Sigmoid colon (tissue), 3 donors: ENCODE measurements at regions not wholly inside any gene's neighbourhood (a gene's known extent, or its start where the extent isn't known, plus 50 kb on each side); places are given as distances from the start of the nearest gene placed in this dataset.
A peak's percentile ranks its signal among the peaks of the same experiment; 100 is the strongest.

Experiments
- POLR2A ChIP-seq, 2 donors: fragments of 450-650 bp; IDR thresholded peaks; one replicate each; pipeline ENCODE4 v1.6.1; 2016; ENCODE audit warnings: antibody characterized with exemption in 2 of 2, mild to moderate bottlenecking in 2 of 2, moderate library complexity in 2 of 2
- TF ChIP-seq, protein P1 (sequence below), 4 experiments: fragments of 450-650 bp in 3 of 4; fragments of 200-600 bp in 1 of 4; IDR thresholded peaks; one replicate each; pipeline ENCODE4 v1.5.1; 2016 to 2019; ENCODE audit warnings: antibody characterized with exemption in 4 of 4, mild to moderate bottlenecking in 3 of 4, moderate library complexity in 2 of 4

- TF ChIP-seq, protein P1, sequence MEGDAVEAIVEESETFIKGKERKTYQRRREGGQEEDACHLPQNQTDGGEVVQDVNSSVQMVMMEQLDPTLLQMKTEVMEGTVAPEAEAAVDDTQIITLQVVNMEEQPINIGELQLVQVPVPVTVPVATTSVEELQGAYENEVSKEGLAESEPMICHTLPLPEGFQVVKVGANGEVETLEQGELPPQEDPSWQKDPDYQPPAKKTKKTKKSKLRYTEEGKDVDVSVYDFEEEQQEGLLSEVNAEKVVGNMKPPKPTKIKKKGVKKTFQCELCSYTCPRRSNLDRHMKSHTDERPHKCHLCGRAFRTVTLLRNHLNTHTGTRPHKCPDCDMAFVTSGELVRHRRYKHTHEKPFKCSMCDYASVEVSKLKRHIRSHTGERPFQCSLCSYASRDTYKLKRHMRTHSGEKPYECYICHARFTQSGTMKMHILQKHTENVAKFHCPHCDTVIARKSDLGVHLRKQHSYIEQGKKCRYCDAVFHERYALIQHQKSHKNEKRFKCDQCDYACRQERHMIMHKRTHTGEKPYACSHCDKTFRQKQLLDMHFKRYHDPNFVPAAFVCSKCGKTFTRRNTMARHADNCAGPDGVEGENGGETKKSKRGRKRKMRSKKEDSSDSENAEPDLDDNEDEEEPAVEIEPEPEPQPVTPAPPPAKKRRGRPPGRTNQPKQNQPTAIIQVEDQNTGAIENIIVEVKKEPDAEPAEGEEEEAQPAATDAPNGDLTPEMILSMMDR (IDR thresholded peaks at IDR 0.05) = peak in 3 of 4 experiments; percentile 37 to 71 (median 64)
- no peak for TF ChIP-seq POLR2A (IDR thresholded peaks at IDR 0.05)
Measured at GRCh38 chr20:9912858-9913434, 74.1 kb upstream of the PAK5 start.
